GM18858 (cell line): ENCODE measurements at regions not wholly inside any gene's neighbourhood (a gene's known extent, or its start where the extent isn't known, plus 50 kb on each side); places are given as distances from the start of the nearest gene placed in this dataset.

ENCODE experiments used
- ATAC-seq: cut with Tn5 transposase; IDR thresholded peaks from one replicate; pipeline ENCODE4 v1.9.1; 2021; ENCODE audit not compliant: unreplicated experiment

GRCh38 chr17:62119373-62119772 lies 54.3 kb upstream of the MED13 start:
- ATAC-seq: peak; percentile 68
